ENCODE measurements at regions not wholly inside any gene's neighbourhood (a gene's known extent, or its start where the extent isn't known, plus 50 kb on each side); places are given as distances from the start of the nearest gene placed in this dataset.
"Not testable (repeated sequence)": the region's sequence is repeated elsewhere in the genome, so short reads cannot be mapped to it uniquely, and the experiment has no call there.

DNA sequence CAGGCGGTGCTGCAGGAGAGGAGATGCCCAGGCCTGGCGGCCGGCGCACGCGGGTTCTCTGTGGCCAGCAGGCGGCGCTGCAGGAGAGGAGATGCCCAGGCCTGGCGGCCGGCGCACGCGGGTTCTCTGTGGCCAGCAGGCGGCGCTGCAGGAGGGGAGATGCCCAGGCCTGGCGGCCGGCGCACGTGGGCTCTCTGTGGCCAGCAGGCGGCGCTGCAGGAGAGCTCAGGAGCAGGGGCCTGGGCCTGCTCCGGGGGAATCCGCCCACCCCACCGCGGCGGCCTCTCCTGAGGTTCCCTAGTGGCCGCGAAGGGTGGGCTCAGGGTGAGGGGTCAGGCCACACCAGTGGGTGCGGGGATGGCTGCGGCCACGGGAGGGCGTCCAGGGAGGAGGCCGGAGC, 75.9 kb downstream of the OR4F16 start:
- ATAC-seq (replicated peaks); H3K27ac Mint-ChIP-seq; H3K36me3 Mint-ChIP-seq (ENCODE audit: low read depth); H3K9me3 Mint-ChIP-seq; H3K4me3 Mint-ChIP-seq; H3K27me3 Mint-ChIP-seq; H3K4me1 Mint-ChIP-seq: not testable (repeated sequence)

- not testable (repeated sequence) for H3K4me1 Mint-ChIP-seq; H3K27ac Mint-ChIP-seq; H3K9me3 Mint-ChIP-seq; H3K4me3 Mint-ChIP-seq; ATAC-seq (replicated peaks); H3K36me3 Mint-ChIP-seq (ENCODE audit: low read depth); H3K27me3 Mint-ChIP-seq
Measured at GRCh38 chr1:609161-609560, 77.3 kb downstream of the OR4F16 start.

GRCh38 chr1:605279-605678, 81.2 kb downstream of the OR4F16 start:
- H3K4me3 Mint-ChIP-seq = peak overlapping the region; percentile 44
- H3K4me1 Mint-ChIP-seq; H3K9me3 Mint-ChIP-seq; H3K27me3 Mint-ChIP-seq; ATAC-seq (replicated peaks); H3K36me3 Mint-ChIP-seq (ENCODE audit: low read depth); H3K27ac Mint-ChIP-seq: not testable (repeated sequence)

DNA sequence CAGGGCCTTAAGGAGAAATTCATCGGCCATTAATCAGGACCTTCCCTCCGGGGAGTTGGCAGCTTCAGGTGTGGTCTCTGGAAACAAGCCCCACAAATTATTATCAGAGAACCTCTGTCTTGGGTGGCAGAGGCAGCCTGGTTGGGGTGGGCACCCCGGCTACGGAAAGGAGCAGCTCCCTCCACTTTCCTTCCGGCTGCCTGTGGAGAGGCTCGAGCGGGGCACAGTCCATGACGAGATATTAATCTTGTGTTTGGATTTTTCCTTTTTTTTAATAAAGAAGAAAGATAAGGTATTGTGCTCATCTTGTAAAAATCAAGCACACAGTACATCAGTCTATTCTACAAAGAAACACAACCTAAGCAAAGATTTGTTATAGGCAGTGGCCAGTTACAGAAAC, 98.2 kb downstream of the OR4F16 start:
- not testable (repeated sequence) for H3K36me3 Mint-ChIP-seq (ENCODE audit: low read depth); H3K27me3 Mint-ChIP-seq; H3K4me1 Mint-ChIP-seq; H3K4me3 Mint-ChIP-seq; H3K27ac Mint-ChIP-seq; H3K9me3 Mint-ChIP-seq; ATAC-seq (replicated peaks)

GRCh38 chr1:585992-586391, 100.5 kb downstream of the OR4F16 start:
- not testable (repeated sequence) for H3K36me3 Mint-ChIP-seq (ENCODE audit: low read depth); H3K4me1 Mint-ChIP-seq; H3K27me3 Mint-ChIP-seq; H3K9me3 Mint-ChIP-seq; H3K27ac Mint-ChIP-seq; H3K4me3 Mint-ChIP-seq; ATAC-seq (replicated peaks)
